ENCODE measurements at regions not wholly inside any gene's neighbourhood (a gene's known extent, or its start where the extent isn't known, plus 50 kb on each side); places are given as distances from the start of the nearest gene placed in this dataset.

DNA sequence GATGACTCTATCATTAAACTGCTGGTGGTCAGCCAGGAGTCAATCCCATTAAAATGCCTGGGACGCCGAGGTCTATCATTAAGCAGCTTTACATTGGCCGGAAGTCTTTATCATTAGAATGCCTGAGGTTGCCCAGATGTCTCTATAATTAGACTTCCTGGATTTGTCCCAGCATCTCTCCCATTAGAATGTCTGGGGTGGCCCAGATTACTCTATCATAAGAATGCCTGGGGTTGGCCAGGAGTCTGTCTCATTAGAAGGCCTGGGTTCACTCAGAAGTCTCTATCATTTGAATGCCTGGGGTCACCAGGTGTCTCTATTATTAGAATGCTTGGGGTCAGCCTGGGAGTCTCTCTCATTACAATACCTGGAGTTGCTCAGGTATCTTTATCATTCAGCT lies 2227.2 kb downstream of the TP53TG3F start:
- no peak for DNase-seq

DNA sequence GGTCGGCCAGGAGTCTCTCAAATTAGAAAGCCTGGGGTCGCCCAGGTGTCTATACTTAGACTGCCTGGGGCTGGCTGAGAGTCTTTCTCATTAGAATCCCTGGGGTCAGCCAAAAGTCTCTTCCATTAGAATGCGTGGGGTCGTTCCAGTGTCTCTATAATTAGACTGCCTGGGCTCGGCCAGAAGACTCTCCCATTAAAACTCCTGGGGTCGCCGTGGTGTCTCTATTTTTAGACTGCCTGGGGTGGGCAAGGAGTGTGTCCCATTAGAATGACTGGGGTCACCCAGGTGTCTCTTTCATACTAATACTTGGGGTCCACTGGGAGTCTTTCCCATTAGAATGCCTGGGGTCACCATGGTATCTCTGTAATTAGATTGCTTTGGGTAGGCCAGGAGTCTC lies 2227.7 kb downstream of the TP53TG3F start:
- no peak for DNase-seq

DNA sequence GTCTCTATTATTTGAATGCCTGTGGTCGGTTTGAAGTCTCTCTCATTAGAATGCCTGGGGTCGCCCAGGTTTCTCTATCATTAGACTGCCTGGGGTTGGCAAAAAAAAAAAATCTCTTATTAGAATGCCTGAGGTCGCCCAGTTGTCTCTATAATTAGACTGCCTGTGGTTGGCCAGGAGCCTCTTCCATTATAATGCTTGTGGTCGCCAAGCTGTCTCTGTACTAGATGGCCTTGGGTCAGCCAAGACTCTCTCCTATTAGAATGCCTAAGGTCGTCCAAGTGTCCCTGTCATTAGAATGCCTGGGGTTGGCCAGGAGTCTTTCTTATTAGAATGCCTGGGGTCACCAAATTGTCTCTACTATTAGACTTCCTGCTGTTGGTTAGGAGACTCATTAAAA lies 2228.4 kb downstream of the TP53TG3F start:
- no peak for DNase-seq

DNA sequence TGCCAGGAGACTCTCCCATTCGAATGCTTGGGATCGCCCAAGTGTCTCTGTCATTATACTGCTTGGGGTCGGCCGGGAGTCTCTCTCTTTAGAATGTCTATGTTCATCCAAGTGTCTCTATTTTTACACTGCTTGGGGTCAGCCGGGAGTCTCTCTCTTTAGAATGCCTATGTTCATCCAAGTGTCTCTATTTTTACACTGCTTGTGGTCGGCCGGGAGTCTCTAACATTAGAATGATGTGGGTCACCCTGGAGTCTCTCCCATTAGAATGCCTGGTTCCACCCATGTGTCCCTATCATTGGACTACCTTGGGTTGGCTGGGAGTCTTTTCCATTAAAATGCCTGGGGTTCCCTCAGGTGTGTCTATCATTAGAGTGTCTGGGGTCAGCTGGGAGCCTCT lies 2230.4 kb downstream of the TP53TG3F start:
- no peak for DNase-seq

DNA sequence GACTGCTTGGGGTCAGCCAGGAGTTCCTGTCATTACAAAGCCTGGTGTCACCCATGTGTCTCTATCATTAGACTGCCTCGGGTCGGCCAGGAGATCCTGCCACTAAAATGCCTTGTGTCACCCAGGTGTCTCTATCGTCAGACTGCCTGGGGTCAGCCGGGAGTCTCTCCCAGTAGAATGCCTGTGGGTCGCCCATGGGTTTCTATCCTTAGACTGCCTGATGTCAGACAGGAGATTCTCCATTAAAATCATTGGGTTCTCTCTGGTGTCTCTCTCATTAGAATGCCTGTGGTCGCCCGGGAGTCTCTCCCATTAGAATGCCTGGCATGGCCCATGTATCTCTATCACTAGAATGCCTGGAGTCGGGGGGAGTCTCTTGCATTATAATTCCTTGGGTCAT lies 2231.0 kb downstream of the TP53TG3F start:
- DNase-seq: no peak

DNA sequence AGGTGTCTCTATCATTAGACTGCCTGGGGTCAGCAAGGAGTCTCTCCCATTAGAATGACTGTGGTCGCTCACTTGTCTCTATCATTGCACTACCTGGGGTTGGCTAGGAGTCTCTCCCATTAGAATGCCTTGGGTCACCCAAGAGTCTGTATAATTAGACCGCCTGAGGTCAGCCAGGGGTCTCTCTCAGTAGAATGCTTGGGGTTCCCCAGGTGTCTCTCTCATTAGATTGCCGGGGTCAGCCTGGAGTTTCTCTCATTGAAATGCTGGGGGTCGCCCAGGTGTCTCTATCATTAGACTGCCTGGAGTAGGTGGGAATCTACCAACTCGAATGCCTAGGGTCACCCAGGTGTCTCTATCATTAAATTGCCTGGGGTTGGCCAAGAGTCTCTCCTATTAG lies 2231.6 kb downstream of the TP53TG3F start:
- DNase-seq: no peak

DNA sequence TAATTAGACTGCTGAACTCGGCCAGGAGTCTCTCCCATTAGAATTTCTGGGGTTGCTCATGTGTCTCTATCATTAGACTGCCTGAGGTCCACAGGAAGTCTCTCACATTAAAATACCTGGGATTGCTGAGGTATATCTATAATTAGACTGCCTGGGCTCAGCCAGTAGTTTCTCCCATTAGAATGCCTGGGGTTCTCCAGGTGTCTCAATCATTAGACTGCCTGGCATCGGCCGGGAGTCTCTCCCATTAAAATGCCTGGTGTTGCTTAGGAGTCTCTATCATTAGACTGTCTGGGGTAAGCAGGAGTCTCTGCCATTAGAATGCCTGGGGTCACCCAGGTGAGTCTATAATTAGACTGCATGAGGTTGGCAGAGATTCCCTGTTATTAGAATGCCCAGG lies 2233.4 kb downstream of the TP53TG3F start:
- no peak for DNase-seq

DNA sequence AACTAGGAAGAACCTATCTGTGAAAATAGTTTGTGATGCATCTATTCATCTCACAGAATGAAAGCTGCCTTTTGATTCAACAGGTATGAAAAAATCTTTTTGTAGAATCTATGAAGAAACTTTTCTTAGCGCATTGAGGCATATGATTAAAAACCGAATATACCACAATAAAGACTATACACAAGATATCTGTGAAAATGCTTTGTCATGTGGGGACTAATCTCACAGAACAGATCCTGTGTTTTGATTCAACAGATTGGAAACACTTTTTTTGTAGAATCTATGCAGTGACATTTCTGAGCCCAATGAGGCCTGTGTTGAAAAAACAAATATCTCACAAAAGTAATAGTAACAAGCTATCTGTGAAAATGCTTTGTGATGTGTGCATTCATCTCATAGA lies 2247.5 kb downstream of the TP53TG3F start:
- no peak for DNase-seq

DNA sequence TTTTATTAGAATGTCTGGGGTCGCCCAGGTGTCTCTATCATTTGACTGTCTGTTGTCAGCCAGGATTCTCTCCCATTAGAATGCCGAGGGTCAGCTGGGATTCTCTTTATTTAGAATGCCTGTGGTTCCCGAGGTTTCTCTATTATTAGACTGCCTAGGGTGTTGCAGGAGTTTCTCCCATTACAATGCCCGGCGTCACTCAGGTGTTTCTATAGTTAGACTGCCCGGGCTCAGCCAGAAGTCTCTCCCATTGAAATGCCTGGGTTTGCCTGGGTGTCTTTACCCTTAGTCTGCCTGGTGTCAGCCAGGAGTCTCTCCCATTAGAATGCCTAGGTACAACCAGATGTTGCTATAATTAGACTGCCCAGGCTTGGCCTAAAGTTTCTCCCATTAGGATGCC lies 2252.0 kb downstream of the TP53TG3F start:
- DNase-seq: no peak

DNA sequence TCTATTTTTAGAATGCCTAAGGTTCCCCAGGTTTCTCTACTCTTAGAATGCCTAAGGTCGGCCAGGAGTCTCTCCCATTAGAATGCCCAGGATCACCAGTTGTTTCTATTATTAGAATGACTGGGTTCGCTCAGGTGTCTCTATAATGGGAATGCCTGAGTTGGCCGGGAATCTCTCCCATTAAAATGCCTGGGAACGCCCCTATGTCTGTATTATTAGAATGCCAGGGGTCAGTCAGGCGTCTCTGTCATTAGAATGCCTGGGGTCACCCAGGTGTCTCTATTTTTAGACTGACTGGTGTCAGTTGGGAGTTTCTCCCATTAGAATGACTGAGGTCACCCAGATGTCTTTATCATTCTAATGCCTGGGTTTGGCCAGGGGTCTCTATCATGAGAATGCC lies 2252.5 kb downstream of the TP53TG3F start:
- no peak for DNase-seq

DNA sequence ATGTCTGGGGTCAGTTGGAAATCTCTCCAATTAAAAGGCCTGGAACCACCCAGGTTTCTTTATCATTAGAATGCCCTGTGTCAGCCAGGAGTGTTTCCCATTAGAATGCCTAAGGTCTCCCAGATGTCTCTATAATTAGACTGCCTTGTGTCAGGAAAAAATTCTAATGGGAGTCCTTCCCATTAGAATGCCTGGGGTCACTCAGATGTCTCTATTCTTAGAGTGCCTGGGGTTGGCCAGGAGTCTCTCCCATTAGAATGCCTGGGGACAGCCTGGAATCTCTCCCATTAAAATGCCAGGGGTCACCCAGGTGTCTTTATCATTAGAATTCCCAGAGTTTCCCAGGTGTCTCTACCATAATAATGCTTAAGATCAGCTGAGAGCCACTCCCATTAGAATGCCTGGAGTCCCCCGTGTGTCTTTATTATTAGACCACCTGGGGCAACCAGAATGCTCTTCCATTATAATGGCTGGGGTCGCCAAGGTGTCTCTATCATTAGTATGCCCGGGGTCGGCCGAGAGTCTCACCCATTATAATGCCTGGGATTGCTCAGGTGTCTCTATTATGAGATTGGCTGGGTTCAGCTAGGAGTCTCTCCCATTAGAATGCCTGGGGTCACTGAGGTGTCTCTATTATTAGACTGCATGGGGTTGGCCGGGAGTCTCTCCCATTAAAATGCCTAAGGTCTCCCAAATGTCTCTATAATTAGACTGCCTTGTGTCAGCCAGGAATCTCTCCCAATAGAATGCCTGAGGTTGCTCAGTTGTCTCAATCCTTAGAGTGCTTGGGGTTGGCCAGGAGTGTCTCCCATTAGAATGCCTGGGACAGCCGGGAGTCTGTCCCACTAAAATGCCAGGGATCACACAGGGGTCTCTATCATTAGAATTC lies 2254.6 kb downstream of the TP53TG3F start:
- DNase-seq: no peak

DNA sequence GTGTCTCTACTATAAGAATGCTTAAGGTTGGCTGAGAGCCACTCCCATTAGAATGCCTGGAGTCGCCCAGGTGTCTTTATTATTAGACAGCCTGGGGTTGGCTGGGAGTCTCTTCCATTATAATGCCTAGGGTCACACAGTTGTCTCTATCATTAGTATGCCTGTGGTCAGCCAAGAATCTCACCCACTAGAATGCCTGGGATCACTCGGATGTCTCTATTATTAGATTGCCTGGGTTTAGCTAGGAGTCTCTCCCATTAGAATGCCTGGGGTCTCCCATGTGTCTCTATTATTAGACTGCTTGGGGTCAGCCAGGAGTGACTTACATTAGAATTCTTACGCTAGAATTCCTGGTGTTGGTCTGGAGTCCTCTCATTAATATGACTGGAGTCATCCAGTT lies 2255.3 kb downstream of the TP53TG3F start:
- DNase-seq: no peak

DNA sequence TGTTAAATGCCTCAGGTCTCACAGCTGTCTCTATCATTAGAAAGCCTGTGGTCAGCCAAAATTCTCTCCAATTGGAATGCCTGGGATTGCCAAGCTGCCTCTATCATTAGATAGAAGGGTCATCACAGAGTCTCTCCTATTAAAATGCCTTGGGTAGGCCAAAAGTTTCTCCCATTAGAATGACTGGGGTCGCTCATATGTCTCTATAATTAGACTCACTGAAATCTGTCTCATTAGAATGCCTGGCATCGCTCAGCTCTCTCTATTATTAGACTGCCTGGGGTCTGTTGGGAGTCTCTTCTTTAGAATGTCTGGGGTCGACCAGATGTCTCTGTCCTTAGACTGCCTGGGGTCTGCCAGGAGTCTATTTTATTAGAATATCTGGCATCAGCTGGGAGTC lies 2265.1 kb downstream of the TP53TG3F start:
- no peak for DNase-seq

DNA sequence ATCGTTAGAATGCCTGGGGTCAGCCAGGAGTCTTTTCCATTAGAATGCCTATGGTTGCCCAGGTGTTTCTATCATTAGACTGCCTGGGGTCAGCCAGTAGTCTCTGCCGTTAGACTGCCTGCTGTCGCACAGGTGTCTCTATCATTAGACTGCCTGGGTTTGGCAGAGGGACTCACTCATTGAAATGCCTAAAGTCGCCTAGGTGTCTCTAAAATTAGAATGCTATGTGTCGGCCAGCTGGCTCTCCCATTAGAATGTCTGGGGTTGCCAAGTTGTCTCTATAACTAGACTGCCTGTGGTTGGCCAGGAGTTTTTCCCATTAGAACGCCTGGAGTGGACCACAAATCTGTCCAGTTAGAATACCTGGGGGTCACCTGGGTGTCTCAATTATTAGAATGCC lies 2266.5 kb downstream of the TP53TG3F start:
- no peak for DNase-seq

DNA sequence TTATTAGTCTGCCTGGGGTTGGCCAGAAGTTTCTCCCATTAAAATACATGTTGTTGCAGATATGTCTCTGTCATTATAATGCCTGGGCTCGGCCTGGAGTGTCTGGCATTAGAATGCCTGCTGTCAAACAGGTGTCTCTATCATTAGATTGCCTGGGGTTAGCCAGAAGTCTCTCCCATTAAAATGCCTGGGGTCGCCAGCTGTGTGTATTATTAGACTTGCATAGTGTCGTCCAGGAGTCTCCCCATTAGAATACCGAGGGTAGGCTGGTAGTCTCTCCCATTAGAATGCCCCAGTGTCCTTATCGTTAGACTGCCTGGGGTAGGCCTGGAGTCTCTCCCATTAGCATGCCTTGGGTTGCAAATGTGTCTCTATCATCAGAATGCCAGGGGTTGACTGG lies 2270.8 kb downstream of the TP53TG3F start:
- DNase-seq: no peak

DNA sequence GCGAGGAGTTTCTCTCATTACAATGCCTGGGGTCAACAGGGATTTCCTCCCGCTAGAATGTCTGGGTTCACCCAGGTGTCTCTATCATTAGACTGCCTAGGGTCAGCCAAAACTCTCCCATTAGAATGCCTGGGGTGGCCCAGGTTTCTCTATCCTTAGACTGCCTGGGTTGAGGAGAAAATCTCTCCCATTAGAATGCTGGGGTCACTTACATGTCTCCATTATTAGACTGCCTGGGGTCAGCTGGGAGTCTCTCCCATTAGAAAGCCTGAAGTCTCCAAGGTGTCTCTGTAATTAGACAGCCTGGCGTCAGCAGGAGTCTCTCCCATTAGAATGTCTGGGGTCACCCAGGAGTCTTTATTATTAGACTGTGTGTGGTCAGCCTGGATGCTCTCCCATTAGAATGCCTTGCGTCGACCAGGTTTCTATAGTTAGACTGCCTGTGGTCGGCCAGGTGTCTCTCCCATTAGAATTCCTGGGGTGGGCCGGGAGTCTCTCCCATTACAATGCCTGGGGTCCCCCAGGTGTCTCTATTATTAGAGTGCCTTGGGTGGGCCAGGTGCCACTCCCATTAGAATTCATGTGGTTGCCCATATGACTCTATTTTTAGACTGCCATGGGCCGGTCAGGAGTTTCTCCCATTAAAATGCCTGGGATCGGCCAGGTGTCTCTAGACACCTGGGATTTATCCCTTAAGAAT lies 2272.1 kb downstream of the TP53TG3F start:
- DNase-seq: no peak

DNA sequence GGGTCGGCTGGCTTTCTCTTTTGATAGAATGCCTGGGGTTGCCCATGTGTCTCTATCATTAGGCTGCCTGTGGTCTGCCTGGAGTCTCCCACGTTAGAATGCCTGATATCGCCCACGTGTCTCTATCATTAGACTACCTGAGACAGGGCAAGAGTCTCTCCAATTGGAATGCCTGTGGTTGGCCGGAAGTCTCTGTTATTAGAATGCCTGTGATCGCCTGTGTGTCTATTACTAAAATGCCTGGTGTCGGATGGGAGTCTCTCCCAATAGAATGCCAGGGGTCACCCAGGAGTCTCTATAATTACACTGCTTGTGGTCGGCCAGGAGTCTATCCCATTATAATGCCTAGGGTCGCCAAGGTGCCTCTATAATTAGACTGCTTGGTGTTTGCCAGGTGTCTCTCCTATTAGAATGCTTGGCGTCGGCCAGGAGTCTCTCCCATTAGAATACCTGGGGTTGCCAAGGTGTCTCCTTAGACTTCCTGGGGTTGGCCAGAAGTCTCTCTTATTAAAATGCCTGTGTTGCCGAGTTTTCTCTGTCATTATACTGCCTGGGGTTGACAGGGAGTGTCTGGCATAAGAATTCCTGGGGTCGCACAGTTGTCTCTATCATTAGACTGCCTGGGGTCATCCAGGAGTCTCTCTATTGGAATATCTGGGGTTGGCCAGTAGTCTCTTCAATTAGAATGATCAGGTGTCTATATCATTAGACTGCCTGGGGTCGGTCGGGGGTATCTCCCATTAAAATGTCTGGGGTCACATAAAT lies 2272.8 kb downstream of the TP53TG3F start:
- no peak for DNase-seq

DNA sequence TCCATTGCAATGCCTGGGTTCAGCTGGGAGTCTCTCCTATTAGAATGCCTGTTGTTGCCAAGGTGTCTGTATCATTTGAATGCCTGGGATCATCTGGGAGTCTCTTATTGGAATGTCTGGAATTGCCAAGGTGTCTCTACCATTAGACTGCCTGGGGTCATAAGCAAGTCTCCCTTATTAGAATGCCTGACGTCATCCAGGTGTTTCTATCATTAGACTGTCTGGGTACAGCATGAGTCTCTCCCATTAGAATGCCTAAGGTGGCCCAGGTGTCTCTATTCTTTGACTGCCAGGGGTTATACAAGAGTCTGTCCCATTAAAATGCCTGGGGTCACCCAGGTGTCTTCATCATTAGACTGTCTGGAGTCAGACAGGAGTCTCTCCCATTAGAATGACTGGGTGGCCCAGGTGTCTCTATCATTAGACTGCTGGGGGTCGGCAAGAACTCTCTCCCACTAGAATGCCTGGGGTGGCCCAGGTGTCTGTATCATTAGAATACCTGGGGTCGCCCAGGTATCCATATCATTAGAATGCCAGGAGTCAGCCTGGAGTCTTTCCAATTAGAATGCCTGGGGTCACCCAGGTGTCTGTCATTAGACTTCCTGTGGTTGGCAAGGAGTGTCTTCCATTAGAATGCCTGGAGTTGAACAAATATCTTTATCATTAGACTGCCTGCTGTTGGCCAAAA lies 2274.0 kb downstream of the TP53TG3F start:
- no peak for DNase-seq

DNA sequence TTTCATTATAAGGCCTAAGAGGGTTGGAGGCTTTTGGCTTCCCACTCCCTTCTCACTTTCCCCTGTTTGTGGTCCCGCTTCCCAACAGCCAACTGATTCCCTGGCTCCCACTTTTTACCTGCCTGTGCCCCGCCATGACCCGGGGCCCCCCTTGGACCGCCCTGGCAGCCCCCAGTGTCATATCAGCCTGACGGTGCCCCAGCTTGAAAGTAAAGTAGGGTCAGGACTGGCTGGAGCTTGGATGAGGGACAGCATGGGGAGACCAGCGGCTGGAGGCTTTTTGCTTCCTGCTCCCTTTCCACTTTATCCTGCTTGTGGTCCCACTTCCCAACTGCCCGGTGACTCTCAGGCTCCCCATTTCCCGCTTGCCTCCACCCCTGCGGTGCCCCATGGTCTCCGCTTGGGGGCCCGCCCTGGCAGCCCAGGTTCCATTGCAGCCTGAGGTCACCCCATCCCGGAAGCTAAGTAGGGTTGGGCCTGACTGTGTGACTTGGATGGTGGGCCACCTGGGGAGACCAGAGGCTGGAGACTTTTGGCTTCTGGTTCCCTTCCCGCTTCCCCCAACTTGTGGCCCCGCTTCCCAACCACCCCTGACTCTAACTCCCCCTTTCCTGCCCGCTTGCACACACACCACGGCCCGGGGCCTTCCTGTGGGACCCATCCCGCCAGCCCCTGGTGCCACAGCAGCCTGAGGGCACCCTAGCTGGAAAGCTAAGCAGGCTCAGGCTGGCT lies 2274.7 kb downstream of the TP53TG3F start:
- DNase-seq: no peak

DNA sequence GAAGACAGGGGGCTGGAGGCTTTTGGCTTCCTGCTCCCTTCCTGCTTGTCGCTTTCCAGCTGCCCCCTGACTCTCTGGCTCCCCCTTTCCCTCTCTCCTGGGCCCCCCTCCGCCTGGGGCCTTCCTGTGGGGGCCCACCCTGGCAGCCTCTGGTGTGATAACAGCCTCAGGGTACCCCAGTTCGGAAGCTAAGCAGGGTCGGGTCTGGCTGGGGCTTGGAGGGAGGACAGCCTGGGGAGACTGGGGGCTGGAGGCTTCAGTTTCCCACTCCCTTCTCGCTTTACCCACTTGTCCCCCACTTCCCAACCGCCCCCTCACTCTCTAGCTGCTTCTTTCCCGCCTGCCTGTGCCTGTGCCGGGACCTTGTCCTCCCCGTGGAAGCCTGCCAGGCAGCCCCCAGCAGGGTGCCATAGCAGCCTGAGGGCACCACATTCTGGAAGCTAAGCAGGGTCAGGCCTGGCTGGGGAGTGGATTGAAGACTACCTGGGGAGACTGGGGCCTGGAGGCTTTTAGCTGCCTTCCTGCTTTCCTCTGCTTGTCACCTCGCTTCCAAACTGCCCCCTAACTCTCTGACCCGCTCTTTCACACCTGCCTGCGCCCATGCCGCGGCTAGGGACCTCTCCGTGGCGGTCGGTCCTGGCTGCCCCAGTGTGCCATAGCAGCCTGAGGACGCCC lies 2275.5 kb downstream of the TP53TG3F start:
- no peak for DNase-seq

DNA sequence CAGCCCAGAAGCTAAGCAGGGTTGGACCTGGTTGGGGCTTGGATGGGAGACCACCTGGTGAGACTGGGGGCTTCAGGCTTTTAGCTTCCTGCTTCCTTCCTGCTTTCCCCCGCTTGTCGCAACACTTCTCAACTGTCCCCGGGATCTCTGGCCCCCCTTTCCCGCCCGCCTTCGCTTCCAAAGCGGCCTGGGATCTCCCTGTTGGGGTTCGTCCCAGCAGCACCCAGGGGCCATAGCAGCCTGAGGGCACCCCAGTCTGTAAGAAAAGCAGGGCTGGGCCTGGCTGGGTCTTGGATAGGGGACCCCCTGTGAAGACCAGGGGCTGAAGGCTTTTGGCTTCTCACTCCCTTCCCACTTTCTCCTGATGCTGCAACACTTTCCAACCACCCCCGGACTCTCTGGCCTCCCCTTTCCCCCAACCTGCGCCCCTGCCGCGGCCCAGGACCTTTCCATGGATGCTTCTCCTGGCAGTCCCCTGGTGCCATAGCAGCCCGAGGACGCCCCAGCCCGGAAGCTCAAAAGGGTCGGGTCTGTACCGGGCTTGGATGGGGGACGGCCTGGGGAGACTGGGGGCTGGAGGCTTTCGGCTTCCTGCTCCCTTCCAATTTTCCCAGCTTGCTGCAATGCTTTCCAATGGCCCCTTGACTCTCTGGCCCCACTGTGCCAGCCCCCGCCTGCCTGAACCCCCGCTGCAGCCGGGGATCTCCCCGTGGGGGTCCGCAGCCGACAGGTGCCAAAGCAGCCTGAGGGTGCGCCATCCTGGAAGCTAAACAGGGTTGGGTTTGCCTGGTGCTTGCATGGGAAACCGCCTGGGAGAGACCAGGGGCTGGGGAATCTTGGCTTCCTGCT lies 2276.2 kb downstream of the TP53TG3F start:
- no peak for DNase-seq
